C4-2B (cell line): ENCODE measurements at regions not wholly inside any gene's neighbourhood (a gene's known extent, or its start where the extent isn't known, plus 50 kb on each side); places are given as distances from the start of the nearest gene placed in this dataset.
A peak's percentile ranks its signal among the peaks of the same experiment; 100 is the strongest.

Experiments
- H3K27ac ChIP-seq: fragments of 450-650 bp; 2 replicates; pipeline ENCODE4 v1.5.1; 2017
- CTCF ChIP-seq: fragments of 450-650 bp; conservative IDR thresholded peaks from 2 replicates; pipeline ENCODE4 v1.5.1; 2017; ENCODE audit warnings: mild to moderate bottlenecking
- ZFX ChIP-seq: fragments of 450-650 bp; IDR thresholded peaks from 2 replicates; pipeline ENCODE4 v1.6.1; 2017

- peak overlapping the region; percentile 32; the same call in 1 of the 2 replicates for H3K27ac ChIP-seq
- TF ChIP-seq ZFX (no peak), CTCF (no peak)
Observed at GRCh38 chr9:107750741-107751566, 261.4 kb upstream of the KLF4 start.

GRCh38 chr9:107749787-107750444, 260.3 kb upstream of the KLF4 start:
- TF ChIP-seq CTCF (no peak), ZFX (no peak)
- H3K27ac ChIP-seq: peak overlapping the region; percentile 32

GRCh38 chr9:107744873-107745272, 255.3 kb upstream of the KLF4 start:
- TF ChIP-seq ZFX (no peak), CTCF (no peak)
- H3K27ac ChIP-seq: no peak overlapping the region

GRCh38 chr9:107742531-107743309, 253.2 kb upstream of the KLF4 start:
- TF ChIP-seq CTCF (no peak), ZFX (no peak)
- no peak overlapping the region; the same call in 1 of the 2 replicates for H3K27ac ChIP-seq

GRCh38 chr9:107740088-107740980, 250.8 kb upstream of the KLF4 start:
- H3K27ac ChIP-seq: peak overlapping the region; percentile 76
- TF ChIP-seq CTCF (no peak), ZFX (no peak)

- H3K27ac ChIP-seq: peak overlapping the region; percentile 76
Observed at GRCh38 chr9:107739601-107740082, 250.1 kb upstream of the KLF4 start.

More at GRCh38 chr9:107739601-107740082, 250.1 kb upstream of the KLF4 start:
- no peak for TF ChIP-seq ZFX
- no peak for TF ChIP-seq CTCF
